ENCODE measurements at regions not wholly inside any gene's neighbourhood (a gene's known extent, or its start where the extent isn't known, plus 50 kb on each side); places are given as distances from the start of the nearest gene placed in this dataset.
A peak's percentile ranks its signal among the peaks of the same experiment; 100 is the strongest.

DNA sequence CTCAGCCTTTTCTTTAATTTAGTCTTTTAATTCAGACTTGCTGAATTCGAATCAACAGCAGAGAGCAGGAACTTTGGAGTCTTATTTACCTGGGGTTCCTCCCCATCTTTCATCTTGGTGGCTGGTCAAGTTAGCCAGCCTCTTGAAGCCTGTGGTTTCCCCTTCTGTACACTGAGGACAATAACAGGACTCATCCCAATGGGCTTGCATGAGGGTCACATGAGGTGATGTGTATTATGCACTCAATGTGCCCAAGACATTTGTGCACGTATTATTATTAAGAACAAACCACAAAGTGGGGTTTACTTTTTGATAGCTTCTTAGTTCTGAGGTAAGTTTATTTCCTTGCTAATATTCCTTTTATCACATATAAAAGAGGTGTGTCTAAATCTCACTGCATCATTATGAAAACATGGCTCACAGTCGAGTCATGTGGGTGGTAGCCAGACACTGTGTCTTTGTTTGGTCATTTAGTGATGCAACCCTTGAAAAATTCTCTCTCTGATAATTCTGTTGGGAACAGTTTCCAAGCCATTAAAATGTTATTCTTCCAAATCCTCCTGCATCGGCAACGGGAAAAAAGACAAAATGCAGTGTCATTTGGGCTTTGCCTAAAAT lies 86.5 kb upstream of the GRB10 start:
- 78% methylated on average over 5 of the region's 5 CpGs for WGBS, 2 donors
- Histone ChIP-seq H3K4me1 (no peaks in the 10 kb centered on the region), H3K27ac (no peak overlapping the region), H3K9me3 (no peaks in the 10 kb centered on the region), H3K4me3 (no peak overlapping the region), H3K27me3 (no peaks in the 10 kb centered on the region), H3K36me3 (no peaks in the 10 kb centered on the region)
- ATAC-seq (ENCODE audit: low FRiP score in 2 of 2): peak in 1 of 2 donors; percentile 86
- TF ChIP-seq EP300 (IDR thresholded peaks at IDR 0.05): no peak
- no peak for TF ChIP-seq POLR2A (IDR thresholded peaks at IDR 0.05)
- TF ChIP-seq POLR2AphosphoS5 (IDR thresholded peaks at IDR 0.05): no peak
- TF ChIP-seq, protein P1, sequence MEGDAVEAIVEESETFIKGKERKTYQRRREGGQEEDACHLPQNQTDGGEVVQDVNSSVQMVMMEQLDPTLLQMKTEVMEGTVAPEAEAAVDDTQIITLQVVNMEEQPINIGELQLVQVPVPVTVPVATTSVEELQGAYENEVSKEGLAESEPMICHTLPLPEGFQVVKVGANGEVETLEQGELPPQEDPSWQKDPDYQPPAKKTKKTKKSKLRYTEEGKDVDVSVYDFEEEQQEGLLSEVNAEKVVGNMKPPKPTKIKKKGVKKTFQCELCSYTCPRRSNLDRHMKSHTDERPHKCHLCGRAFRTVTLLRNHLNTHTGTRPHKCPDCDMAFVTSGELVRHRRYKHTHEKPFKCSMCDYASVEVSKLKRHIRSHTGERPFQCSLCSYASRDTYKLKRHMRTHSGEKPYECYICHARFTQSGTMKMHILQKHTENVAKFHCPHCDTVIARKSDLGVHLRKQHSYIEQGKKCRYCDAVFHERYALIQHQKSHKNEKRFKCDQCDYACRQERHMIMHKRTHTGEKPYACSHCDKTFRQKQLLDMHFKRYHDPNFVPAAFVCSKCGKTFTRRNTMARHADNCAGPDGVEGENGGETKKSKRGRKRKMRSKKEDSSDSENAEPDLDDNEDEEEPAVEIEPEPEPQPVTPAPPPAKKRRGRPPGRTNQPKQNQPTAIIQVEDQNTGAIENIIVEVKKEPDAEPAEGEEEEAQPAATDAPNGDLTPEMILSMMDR (IDR thresholded peaks at IDR 0.05): no peak
- no peak for DNase-seq

DNA sequence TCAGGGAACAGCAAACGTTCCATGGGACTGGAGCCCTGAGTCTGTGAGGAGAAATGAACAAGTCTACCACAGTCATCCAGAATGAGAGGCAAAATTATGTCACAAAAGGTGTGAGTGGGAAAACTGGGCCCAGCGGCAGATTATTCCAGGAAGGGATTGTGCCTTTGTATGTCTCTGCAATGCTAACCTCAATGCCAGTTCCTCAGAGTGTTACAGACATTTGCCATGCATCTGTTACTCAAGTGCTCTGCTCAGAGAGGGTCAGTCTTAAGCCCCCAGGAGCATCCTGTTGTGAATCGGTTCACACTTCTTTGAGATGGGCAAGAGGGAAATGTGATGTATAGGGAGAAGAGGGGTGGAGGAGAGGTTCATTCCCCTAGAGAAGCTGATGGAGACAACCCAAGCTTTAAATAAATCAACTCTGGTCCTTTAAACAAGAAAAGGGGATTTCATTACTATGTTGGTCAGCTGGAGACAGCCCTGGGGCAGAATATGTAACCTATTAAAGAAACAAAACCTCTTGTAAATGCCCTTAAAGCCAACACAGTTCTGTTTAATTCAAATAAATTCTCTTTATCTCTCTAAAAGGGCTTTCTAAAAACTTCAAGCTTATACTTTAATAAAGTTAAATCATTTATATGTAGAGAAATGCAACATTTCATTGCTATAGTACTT lies 85.9 kb upstream of the GRB10 start:
- WGBS, 2 donors: 82 to 85% methylated on average over 3 of the region's 3 CpGs
- H3K9me3 ChIP-seq: no peaks in the 10 kb centered on the region
- H3K4me1 ChIP-seq: no peaks in the 10 kb centered on the region
- TF ChIP-seq POLR2A (IDR thresholded peaks at IDR 0.05) (no peak), EP300 (IDR thresholded peaks at IDR 0.05) (no peak), POLR2AphosphoS5 (IDR thresholded peaks at IDR 0.05) (no peak)
- TF ChIP-seq, protein P1 (IDR thresholded peaks at IDR 0.05): no peak
- no peaks in the 10 kb centered on the region for H3K27me3 ChIP-seq
- no peak overlapping the region for H3K4me3 ChIP-seq
- ATAC-seq (ENCODE audit: low FRiP score in 2 of 2) (no peak), DNase-seq (no peak)
- H3K36me3 ChIP-seq: no peaks in the 10 kb centered on the region
- no peak overlapping the region for H3K27ac ChIP-seq

DNA sequence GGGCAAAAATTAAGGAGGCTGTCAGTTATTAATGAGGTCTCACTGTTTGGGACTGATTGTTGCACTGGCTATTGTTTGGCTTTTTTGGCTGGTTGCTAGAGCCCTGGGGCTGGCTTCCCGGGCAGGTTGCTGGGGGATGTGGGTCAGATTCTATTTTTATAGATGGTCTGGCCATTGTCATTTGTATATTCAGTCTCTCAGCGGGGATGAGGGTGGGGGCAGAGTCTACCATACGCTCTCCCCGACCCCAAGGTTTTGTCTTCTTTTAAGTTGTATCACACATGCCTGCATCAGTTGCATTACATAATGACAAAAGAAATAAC lies 84.3 kb upstream of the GRB10 start:
- Histone ChIP-seq H3K36me3 (no peaks in the 10 kb centered on the region), H3K4me1 (no peaks in the 10 kb centered on the region), H3K27ac (no peak overlapping the region), H3K27me3 (no peaks in the 10 kb centered on the region), H3K9me3 (no peaks in the 10 kb centered on the region), H3K4me3 (no peak overlapping the region)
- no peak for ATAC-seq (ENCODE audit: low FRiP score in 2 of 2)
- 81 to 82% methylated on average over 4 of the region's 4 CpGs for WGBS, 2 donors
- TF ChIP-seq POLR2AphosphoS5 (IDR thresholded peaks at IDR 0.05) (no peak), EP300 (IDR thresholded peaks at IDR 0.05) (no peak), POLR2A (IDR thresholded peaks at IDR 0.05) (no peak)
- TF ChIP-seq, protein P1 (IDR thresholded peaks at IDR 0.05): no peak
- DNase-seq: no peak

DNA sequence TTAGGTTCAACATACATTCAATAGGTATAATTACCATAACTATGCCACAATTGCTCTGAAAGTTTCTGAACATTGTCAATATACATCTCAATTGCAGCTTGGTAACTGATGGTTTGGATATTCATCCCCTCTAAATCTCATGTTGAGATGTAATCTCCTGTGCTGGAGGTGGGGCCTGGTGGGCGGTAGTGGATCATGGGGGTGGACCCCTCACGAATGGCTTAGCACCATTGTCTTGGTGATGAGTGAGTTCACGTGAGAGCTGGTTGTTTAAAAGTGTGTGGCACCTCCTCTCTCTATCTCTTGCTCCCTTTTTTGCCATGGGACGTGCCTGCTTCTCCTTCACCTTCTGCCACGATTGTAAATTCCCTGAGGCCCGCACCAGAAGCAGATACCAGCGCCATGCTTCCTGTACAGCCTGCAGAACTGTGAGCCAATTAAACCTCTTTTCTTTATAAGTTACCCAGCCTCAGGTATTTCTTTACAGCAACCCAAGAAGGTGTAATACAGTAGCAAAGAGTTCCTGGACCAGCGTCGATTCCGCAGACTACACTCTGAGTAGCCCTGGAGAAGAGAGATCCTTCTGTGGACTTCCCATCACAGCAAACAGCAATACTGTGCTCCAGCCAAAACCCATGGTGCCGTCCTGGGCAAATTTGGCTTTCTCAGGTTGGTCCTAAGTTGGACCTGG lies 83.8 kb upstream of the GRB10 start:
- Histone ChIP-seq H3K9me3 (no peaks in the 10 kb centered on the region), H3K27me3 (no peaks in the 10 kb centered on the region), H3K4me1 (no peaks in the 10 kb centered on the region), H3K4me3 (no peak overlapping the region), H3K36me3 (no peaks in the 10 kb centered on the region), H3K27ac (no peak overlapping the region)
- ATAC-seq (ENCODE audit: low FRiP score in 2 of 2) (no peak), DNase-seq (no peak)
- TF ChIP-seq EP300 (IDR thresholded peaks at IDR 0.05): no peak
- TF ChIP-seq, protein P1 (IDR thresholded peaks at IDR 0.05): no peak
- no peak for TF ChIP-seq POLR2AphosphoS5 (IDR thresholded peaks at IDR 0.05)
- no peak for TF ChIP-seq POLR2A (IDR thresholded peaks at IDR 0.05)
- 90 to 91% methylated on average over 10 to 11 of the region's 11 CpGs for WGBS, 2 donors

Data from upper lobe of left lung (tissue), 6 donors.